KMS-11 (cell line): ENCODE measurements at regions not wholly inside any gene's neighbourhood (a gene's known extent, or its start where the extent isn't known, plus 50 kb on each side); places are given as distances from the start of the nearest gene placed in this dataset.

Experiments
- H2AFZ ChIP-seq: fragments of 200-600 bp; sonication (generic); 2 replicates; pipeline ENCODE4 v1.6.1; 2016; ENCODE audit warnings: antibody characterized with exemption, mixed run types, low read depth
- H3K27ac ChIP-seq: fragments of 200-600 bp; sonication (generic); 2 replicates; pipeline ENCODE4 v1.6.1; 2016; ENCODE audit warnings: mild to moderate bottlenecking, mixed run types
- H3K27me3 ChIP-seq: fragments of 200-600 bp; sonication (generic); 2 replicates; pipeline ENCODE4 v1.6.1; 2017; ENCODE audit warnings: mild to moderate bottlenecking, low read depth, mixed run types, moderate library complexity; ENCODE audit not compliant: insufficient read depth
- H3K36me3 ChIP-seq: fragments of 200-600 bp; sonication (generic); 2 replicates; pipeline ENCODE4 v1.6.1; 2017; ENCODE audit warnings: mild to moderate bottlenecking, mixed run types; ENCODE audit not compliant: insufficient read depth
- H3K4me1 ChIP-seq: fragments of 200-600 bp; sonication (generic); 2 replicates; pipeline ENCODE4 v1.6.1; 2016; ENCODE audit warnings: mild to moderate bottlenecking, low read depth, mixed run types; ENCODE audit not compliant: poor library complexity, severe bottlenecking
- H3K4me2 ChIP-seq: fragments of 200-600 bp; sonication (generic); 2 replicates; pipeline ENCODE4 v1.7.0; 2016; ENCODE audit warnings: mild to moderate bottlenecking, mixed run types
- H3K4me3 ChIP-seq: fragments of 200-600 bp; sonication (generic); IDR thresholded peaks from 2 replicates; pipeline ENCODE4 v1.6.1; 2017; ENCODE audit warnings: low read depth, low read length, mixed read lengths; ENCODE audit not compliant: insufficient read depth
- H3K79me2 ChIP-seq: fragments of 200-600 bp; sonication (generic); 2 replicates; pipeline ENCODE4 v1.6.1; 2016; ENCODE audit warnings: low read depth, mixed run types; ENCODE audit not compliant: insufficient read depth
- H3K9ac ChIP-seq: fragments of 200-600 bp; sonication (generic); 2 replicates; pipeline ENCODE4 v1.6.1; 2016; ENCODE audit warnings: mild to moderate bottlenecking, mixed run types
- H4K20me1 ChIP-seq: fragments of 200-600 bp; sonication (generic); 2 replicates; pipeline ENCODE4 v1.6.1; 2016; ENCODE audit warnings: mild to moderate bottlenecking, mixed run types; ENCODE audit not compliant: insufficient read depth
- CTCF ChIP-seq: fragments of 200-600 bp; sonication (generic); conservative IDR thresholded peaks from 2 replicates; pipeline ENCODE4 v1.6.1; 2017; ENCODE audit warnings: low read depth, mild to moderate bottlenecking, antibody characterized with exemption, low read length, moderate library complexity, mixed read lengths

GRCh38 chr4:31041853-31042252 lies 321.7 kb downstream of the PCDH7 start:
- H3K9ac ChIP-seq, result no peak overlapping the region
- H3K4me2 ChIP-seq, result no peak overlapping the region
- H4K20me1 ChIP-seq, result no peaks in the 10 kb centered on the region
- H3K27ac ChIP-seq, result no peak overlapping the region
- no peaks in the 10 kb centered on the region for H3K79me2 ChIP-seq
- no peaks in the 10 kb centered on the region for H3K4me1 ChIP-seq
- H3K27me3 ChIP-seq, result no peaks in the 10 kb centered on the region
- no peaks in the 10 kb centered on the region for H3K36me3 ChIP-seq
- H3K4me3 ChIP-seq, result no peak overlapping the region
- no peak overlapping the region for H2AFZ ChIP-seq
- no peak for TF ChIP-seq CTCF

- H3K4me1 ChIP-seq, result no peaks in the 10 kb centered on the region
- no peaks in the 10 kb centered on the region for H3K36me3 ChIP-seq
- no peak overlapping the region for H3K27ac ChIP-seq
- no peak overlapping the region for H3K9ac ChIP-seq
- no peak overlapping the region for H2AFZ ChIP-seq
- TF ChIP-seq CTCF, result no peak
- H3K4me2 ChIP-seq, result no peak overlapping the region
- H3K27me3 ChIP-seq, result no peaks in the 10 kb centered on the region
- H3K4me3 ChIP-seq, result no peak overlapping the region
- no peaks in the 10 kb centered on the region for H4K20me1 ChIP-seq
- no peaks in the 10 kb centered on the region for H3K79me2 ChIP-seq
Measured at GRCh38 chr4:31043382-31044062, 323.4 kb downstream of the PCDH7 start.

- Histone ChIP-seq H3K4me3 (no peak overlapping the region), H3K79me2 (no peaks in the 10 kb centered on the region), H3K27ac (no peak overlapping the region), H3K4me2 (no peak overlapping the region), H2AFZ (no peak overlapping the region), H3K9ac (no peak overlapping the region), H3K36me3 (no peaks in the 10 kb centered on the region), H4K20me1 (no peaks in the 10 kb centered on the region), H3K4me1 (no peaks in the 10 kb centered on the region), H3K27me3 (no peaks in the 10 kb centered on the region)
- TF ChIP-seq CTCF, result no peak
Measured at GRCh38 chr4:31045151-31045550, 325.0 kb downstream of the PCDH7 start.

GRCh38 chr4:31045724-31046318 lies 325.7 kb downstream of the PCDH7 start:
- Histone ChIP-seq H3K27ac (no peak overlapping the region), H3K4me2 (no peak overlapping the region), H2AFZ (no peak overlapping the region), H4K20me1 (no peaks in the 10 kb centered on the region), H3K9ac (no peak overlapping the region), H3K4me1 (no peaks in the 10 kb centered on the region), H3K79me2 (no peaks in the 10 kb centered on the region), H3K27me3 (no peaks in the 10 kb centered on the region), H3K36me3 (no peaks in the 10 kb centered on the region), H3K4me3 (no peak overlapping the region)
- TF ChIP-seq CTCF, result peak; percentile 29; the same call in 1 of the 2 replicates
